ENCODE measurements at regions not wholly inside any gene's neighbourhood (a gene's known extent, or its start where the extent isn't known, plus 50 kb on each side); places are given as distances from the start of the nearest gene placed in this dataset.

DNA sequence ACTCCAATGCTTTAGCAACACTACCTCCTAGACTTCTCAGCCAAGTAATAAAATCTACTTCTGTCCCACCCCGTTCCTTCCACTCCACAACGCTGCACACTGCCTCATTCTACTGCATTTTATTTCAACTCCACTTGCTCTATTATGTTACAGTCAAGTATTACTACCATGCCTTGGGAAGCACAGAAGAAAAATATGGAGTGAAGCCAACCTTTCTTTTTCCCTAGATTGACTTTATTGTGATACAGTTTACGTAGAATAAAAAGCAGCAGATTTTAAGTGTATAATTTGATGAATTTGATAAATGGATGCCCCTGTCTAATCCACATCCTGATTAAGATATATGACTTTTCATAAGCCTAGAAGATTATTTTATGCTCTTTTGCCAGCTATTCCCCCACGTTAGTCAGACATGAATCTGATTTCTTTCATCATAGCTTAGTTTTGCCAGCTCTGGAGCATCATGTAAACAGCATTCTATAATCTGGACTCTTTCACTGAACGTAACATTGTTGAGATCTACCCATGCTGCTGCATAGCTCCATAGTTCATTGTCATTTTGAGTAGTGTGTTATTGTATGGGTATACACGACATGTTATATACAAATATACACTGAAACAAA is 676.8 kb upstream of the RAB6C start:
- no peak for DNase-seq (ENCODE audit: low read depth)

DNA sequence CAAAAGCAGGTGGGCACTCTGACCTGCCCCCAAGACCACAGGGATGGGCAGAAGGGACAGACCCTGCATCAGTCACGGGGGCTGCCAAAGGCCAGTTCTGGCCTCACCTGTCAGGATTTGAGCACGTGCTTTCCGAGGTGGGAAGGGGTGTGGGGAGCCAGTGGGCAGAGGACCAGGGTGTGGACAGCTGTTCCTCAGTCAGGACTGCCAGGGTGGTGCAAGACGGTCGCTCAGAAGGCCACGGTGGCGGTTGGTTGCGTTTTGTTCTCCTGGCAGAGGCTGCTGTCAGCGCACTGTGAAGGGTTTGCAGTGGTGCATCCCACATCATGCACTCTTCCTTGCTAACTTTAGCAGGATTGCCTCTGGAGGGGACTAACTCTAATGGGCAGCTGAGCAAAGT is 665.3 kb upstream of the RAB6C start:
- no peak for DNase-seq (ENCODE audit: low read depth)

DNA sequence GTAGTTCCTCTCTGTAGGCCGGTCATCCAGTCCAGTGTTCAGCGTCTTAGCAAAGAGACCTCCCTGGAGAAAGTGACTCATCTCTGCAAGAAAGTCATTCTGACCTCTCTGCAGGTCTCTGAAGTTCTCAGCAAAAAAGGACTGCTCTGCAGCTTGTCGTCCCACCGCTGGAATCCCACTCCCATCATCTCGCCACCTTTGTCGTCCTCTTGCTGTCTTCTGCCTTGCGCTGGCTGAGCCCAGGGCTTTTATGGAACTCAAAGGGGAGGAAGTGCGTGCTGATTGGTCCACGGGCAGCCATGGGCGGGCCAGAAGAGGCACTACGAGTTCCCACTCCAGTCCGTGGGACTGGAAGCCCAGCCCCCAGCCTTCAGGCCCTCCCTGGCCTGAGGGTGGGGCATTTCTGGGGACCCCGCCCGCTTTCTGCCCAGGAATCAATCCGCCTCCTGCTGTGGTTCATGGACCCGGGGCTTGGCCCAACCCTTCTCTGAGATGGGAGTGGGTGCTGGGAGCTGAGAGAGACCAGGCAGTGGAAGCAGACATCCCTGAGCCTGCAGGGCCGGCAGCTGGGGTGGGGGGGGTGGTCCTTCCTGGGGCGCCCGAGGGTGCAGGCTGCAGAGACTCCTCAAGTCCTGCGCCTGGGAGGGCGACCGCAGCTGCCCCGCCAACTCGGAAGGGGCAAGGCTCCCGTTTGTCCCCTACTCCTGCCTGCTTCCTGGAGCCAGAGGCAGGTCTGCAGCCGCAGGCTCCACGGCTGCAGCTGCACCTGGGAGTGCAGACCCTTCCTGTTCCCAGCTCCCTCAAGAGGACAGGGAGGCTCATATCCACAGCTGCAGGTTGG is 660.7 kb upstream of the RAB6C start:
- no peak for DNase-seq (ENCODE audit: low read depth)

DNA sequence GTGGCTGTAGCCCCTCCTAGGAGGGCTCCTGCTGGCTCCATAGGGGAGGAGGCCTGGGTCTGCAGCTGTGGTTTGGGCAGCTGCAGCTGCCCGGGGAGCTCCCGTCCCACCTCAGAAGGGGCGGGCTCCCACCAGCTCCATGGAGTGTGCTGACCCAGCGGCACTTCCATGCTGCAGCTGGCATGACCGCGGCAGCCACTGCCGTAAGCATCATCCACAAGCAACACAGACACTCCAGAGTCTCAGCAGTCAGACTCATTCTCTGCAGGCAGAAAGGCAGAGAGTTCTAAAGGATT is 660.1 kb upstream of the RAB6C start:
- no peak for DNase-seq (ENCODE audit: low read depth)

DNA sequence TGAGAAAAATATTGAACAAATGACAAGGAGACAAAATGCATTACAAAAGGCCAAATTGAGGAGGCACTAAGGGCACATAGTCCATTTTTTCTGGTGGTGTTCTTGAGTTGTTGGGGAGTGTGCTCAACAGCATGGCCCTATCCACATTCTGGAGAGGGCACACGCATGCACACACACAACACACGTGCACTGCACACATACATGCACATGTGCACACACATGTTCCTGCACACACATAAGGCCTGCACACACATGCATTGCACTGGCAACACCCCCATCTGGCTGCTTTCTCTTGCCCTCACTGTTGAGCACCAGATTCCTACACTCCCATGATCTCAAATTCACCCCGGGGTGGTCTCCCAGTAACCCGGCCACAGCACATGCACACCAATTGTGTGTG is 659.2 kb upstream of the RAB6C start:
- DNase-seq (ENCODE audit: low read depth) = no peak

DNA sequence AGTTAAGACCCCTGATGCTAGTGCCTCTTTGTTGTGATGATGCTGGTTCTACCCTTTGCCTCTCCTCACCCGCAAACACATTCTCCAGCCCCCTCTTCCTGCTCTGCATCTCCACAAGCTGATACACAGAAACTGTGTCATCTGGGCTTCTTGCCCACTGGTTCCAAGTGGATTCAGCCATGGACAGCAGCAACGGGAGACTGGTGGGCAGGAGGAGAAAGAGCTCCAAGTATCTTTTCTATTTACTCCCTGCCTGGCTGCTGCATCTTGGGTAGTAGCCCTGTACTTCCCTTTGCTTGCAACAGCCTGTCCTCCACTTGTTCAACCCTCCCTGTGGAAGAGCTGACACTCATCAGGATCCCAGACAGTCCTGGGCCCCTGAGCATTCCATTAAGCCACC is 655.1 kb upstream of the RAB6C start:
- DNase-seq (ENCODE audit: low read depth) = no peak

DNA sequence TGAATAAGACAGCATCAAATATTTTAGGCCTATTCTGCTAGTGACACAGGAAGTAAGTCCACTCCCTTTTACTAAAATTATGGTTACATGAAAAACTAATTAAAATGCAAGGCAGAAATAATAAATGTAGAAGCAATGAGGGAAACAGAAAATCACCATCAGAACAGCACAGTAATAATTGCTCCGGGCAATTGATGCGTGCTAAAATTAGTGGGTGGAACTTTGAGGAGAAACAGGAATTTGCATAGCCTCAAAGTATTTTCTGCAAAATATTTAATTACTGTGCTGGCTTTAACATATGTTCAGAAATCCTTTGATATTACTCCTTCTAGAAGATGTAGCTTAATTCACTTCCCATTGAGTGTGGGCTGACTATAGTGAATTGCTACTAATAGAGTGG is 654.3 kb upstream of the RAB6C start:
- no peak for DNase-seq (ENCODE audit: low read depth)

DNA sequence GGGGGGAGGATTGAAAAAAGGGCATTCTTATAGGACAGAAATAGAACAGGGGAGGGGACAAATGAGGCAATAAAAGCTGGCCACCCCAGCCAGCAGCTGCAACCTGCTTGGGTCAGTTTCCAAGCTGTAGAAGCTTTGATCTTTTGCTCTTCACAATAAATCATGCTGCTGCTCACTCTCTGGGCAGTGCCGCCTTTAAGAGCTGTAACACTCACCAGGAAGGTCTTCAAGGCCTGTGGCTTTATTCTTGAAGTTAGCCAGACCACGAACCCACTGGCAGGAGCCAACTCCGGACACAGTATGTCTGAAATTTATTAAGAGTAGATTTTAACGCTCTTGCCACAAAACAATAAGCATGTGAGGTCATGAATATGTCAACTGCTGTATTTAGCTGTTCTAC is 649.9 kb upstream of the RAB6C start:
- no peak for DNase-seq (ENCODE audit: low read depth)

DNA sequence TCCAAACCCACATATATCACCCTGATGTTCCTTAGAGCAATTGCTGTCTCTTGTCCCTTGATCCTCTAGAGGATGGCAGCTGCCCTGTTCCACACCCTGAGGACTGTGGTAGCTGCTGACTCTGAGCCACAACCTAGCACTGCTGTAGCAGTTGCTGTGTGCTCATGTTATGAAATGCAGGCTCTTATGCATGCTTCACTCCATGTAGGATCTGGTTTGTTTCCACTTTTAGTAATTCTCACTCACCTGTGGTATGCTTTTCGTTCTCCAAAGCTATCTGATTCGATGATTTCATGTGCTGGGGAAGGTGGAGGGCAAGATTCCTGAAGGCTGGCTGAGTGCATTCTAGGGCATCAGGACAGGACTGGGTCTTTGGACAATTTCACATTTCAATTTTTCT is 649.0 kb upstream of the RAB6C start:
- no peak for DNase-seq (ENCODE audit: low read depth)

DNA sequence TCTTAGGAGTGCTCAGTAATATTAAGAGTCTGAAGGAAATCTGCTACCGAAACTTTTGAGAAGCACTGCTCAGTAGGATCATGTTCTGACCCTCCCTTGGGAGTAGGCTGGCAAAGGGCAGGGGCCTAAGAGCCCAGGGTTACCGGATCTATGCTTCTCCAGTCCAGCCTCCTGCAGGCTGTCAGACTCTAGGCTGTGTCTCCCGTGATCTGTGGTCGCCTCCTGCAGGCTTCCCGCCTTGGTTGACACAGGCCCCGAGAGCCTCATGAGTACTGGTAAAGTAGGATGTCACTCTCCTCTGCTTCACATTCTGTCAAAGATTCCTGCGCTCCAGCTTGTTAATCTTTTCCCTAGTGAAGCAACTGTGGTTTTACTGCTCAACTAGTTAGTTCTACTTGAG is 647.8 kb upstream of the RAB6C start:
- DNase-seq (ENCODE audit: low read depth) = no peak

DNA sequence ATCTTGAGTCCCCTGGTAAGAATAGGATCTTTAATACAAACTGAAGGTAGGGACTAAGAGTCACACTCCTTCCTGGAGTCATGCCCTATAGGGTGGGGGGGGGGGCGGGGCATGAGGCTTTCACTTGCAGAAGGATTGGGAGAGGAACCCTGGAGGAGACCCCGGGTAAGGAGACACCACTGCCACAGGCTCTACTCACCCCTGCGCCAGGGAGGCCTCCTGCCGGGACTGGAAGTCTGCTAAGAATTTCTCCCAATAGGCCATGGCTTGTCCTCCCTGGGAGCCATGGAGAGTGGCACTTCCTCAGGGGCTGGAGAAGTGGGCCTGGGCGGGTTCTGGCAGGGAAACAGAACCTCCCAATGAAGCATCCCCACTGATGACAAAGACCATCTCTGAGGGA is 645.3 kb upstream of the RAB6C start:
- no peak for DNase-seq (ENCODE audit: low read depth)

DNA sequence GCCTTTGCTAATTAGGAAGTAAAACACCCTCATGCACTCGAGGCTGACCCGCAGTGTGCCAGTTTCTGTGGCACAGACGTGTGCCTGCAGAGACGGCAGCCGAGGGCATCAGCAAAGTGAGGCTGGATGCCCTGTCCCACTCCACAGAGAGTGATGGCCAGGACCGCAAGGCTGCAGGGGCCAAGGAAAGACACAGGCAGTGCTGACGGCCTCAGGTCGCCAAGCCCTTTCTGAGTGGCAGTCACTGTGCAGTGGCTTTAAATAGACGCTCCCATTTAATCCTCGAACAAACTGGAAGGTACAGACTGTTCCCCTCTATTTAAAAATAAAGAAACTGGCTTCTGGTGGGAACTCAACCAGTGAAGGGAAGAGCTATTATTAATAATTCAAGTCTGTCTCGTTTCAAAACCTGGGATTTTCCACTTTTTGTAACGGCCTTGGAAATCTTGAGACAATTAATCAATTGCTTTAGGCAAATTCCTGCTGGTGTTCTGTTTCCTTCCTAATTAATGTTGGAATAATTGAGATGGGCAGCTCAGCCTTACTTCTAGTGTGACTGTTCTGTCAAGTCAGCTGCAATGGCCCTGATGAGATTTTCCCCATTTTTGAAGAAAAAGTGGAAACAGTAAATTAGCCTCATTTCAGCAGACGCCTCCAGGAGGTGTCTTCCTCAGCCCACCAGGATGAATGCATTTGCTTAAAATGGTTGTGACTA is 644.6 kb upstream of the RAB6C start:
- DNase-seq (ENCODE audit: low read depth) = no peak

DNA sequence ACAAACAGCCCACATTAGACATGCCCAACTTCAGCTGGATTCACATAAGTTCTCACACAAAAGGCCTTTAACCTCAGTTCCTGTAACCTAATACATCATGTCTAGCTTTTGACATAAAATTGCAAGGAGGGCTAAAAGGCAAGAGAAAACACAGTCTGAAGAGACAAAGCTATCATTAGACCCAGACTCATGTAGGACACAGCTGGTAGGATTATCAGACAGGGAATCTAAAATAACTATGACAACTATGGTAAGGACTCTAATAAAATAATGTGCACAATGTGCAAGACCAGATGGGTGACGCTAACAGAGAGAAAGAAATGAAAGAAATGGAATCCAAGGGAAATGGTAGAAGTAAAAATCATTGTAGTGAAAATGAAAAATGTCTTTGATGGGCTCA is 643.2 kb upstream of the RAB6C start:
- no peak for DNase-seq (ENCODE audit: low read depth)

DNA sequence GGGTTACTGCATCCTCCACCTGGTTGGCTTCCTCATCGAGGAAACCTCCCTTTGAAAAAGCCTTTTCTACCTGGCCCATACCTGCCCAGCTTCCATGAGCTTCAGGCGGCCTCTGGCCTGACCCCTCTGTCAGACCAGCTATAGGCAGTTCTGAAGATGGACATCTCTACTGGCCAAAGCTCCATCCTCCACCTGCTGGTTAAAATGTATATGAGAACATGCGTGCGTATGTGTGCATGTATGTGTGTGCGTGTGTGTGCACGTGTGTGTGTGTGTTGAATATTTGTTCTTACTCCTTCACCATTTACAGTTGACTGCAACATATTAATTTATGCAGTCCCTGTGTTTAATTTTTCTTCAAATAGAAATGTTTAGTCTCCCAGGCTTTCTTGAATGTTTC is 642.4 kb upstream of the RAB6C start:
- DNase-seq (ENCODE audit: low read depth) = no peak

DNA sequence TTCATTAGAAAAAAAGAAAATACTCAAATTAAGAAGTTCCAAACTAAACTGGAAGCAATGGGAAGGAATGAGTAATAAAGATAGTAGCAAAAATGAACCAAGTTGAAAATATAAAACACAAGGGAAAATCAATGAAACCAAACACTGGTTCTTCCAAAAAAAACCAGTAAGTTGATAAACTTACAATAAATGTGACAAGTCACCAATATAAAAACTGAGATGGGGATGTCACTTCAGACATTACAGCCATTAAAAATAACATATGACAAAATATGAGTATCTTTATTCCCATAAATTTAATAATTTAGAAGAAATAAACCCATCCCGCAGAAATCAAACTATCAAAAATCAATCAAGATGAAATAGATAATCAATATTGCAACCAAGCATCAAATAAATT is 633.9 kb upstream of the RAB6C start:
- DNase-seq (ENCODE audit: low read depth) = no peak

DNA sequence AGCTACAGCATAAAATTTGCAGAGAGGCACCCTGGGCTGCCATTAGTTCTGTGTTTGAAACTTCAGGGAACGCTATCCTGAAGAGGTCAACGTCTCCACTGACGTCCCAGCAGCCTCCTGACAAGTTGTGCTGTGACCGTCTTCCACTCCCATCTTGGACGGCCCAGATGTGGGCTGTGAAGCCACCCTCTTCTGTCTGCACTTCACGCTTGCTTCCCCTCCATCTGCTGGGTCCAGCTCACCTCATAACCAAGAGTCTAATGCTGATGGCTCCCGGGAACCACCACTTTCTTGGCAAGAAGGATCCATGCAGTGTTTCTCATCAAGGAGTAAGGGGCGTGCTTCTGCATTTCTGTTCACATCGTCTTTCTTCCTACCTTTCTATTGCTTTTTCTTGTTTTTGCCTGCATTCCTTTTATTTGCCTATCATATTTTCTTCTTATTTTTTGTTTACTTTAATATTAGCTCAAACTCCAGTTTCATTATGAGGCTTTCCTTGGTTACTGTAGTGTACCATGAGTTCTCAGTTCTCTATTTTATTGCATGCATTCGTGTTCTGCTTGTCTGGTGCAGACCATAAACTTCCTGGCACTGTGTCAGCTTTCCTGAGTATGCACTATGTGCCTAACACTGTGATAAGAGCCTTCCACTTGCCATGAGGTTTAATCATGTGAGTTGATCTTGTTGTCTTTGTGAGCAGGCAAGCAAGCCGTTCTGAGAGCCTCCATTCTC is 631.8 kb upstream of the RAB6C start:
- DNase-seq (ENCODE audit: low read depth) = no peak

DNA sequence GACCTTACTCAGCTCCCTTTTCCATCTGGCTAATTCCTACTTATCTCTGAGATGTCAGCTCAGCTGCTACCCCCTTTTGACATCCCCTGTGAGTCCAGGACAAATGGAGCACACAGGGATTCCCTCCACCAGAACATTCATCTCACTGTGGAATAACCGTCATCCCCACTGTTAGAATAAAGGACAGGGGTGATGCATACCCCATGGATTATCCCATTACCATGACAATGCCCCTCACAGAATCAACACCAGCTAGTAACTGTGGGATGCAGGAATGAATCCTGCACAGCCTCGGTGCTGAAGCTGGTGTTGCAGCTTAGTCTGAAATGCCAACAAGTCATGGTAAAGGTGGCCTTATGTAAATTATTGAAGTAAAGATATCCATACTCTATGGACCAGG is 624.8 kb upstream of the RAB6C start:
- no peak for DNase-seq (ENCODE audit: low read depth)

DNA sequence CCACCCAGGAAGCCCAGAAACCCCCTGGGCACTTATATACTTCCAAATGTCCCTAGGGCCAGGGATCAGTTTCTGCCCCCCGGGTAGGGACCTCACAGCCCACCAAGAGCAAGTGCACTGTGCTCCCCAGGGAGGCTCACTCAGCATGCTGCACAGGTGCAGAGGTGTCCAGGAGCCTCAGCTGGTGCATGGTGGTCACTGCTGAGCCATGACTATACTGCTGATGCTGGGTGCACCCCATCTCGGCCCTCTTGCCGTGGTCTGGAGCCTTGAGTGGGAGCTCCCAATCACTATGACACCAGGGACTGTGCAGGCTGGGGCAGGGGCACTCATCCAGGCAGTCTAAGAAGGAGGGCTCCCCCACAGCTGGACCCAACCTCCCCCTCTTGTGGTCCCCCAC is 617.8 kb upstream of the RAB6C start:
- no peak for DNase-seq (ENCODE audit: low read depth)

DNA sequence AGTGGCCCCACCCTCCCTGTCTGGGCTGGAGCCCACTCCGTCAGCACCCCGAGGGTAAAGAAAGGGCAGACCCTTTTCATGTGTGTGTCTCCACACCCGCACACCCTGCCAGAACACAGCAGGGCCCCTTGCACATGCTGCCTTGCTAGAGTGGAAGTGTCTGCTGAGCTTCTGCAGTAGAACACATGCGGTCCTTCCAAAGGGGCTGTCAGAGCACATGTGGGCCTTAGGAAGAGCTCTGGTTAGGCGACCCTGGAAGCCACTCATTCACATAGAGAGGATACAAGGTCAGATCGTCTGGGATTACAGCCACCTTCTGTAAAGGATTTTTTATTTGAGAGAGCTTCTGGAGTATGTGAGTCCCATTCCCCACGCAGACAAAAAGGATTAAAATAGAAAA is 613.2 kb upstream of the RAB6C start:
- DNase-seq (ENCODE audit: low read depth) = no peak

DNA sequence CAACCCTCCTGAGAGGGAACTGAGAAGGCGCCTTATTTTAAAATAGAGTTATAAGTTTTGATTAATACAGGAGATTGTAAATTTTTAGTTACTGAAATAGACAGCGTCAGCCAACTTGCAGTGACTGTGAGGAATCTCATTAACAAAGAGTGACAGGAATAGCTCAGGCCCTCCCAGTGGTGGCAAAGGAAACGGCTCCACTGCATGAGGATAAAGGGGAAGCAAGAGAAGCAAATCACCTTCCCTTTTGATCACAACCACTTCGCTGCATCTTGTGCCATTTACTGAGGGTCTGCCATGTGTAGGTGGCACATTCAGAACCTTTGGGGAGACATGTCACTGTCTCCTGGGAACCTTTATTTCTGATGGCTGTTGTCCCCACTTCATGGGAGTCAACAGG is 612.4 kb upstream of the RAB6C start:
- DNase-seq (ENCODE audit: low read depth) = no peak

DNA sequence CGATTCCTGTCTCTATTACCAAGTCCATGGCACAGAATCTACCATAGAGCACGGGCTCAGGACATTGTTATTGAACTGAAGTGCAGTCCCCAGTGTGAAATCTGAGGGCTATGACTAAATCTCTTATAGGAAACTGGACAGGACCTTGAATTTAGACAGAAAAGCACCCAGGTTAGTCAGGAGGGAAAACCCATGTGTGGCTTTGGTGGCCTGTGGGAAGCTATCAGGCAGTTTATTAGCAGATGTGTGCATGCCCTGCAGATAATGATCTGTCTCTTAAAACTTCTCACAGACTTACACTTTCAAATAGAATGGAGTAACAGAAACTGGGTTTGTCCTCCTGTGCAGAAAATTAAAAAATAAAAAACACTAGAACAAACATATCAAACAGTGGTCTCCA is 610.0 kb upstream of the RAB6C start:
- no peak for DNase-seq (ENCODE audit: low read depth)

DNA sequence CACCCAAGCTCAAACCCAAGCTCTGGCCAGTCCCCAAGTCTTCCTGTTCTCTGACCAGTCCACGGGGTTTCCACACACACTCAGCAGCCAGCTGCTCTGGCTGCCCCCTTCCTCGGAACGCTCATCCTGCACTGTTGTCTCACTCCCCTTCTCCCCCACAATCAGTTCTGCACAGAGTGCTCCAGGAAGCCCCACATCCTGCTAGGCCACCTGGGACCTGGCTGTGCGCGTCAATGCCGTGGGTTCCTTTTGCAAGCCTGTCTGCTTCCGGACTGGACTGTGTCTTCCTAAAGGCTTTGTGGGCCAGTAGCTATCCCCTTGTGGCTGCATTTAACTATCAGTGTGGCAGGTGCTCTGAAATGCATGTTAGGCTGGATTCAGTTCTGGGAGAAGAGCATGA is 605.0 kb upstream of the RAB6C start:
- no peak for DNase-seq (ENCODE audit: low read depth)
